ENCODE measurements at regions not wholly inside any gene's neighbourhood (a gene's known extent, or its start where the extent isn't known, plus 50 kb on each side); places are given as distances from the start of the nearest gene placed in this dataset.

DNA sequence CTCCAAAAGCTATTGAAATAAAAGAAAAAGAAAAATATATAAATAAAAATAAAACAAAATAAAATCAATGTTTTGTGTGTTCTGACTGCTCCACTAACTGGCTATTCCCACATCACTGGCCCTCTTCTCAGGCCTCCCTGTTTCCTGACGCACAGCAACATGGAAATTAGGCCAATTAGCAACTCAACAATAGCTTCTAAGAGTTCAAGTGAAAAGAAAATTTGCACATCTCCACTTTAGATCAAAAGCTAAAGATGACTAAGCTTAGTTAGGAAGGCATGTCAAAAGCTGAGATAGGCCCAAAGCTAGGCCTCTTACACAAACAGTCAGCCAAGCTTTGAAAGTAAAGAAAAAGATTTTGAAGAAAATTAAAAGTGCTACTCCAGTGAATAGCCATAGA, 200.8 kb downstream of the DUSP6 start:
- no peak for TF ChIP-seq EP300 (IDR thresholded peaks at IDR 0.05; ENCODE audit: borderline replicate concordance in 1 of 2, low read depth in 1 of 2, low read length in 1 of 2)
- TF ChIP-seq POLR2AphosphoS5 (IDR thresholded peaks at IDR 0.05; ENCODE audit: low read depth, low read length) = no peak
- TF ChIP-seq, protein P1, sequence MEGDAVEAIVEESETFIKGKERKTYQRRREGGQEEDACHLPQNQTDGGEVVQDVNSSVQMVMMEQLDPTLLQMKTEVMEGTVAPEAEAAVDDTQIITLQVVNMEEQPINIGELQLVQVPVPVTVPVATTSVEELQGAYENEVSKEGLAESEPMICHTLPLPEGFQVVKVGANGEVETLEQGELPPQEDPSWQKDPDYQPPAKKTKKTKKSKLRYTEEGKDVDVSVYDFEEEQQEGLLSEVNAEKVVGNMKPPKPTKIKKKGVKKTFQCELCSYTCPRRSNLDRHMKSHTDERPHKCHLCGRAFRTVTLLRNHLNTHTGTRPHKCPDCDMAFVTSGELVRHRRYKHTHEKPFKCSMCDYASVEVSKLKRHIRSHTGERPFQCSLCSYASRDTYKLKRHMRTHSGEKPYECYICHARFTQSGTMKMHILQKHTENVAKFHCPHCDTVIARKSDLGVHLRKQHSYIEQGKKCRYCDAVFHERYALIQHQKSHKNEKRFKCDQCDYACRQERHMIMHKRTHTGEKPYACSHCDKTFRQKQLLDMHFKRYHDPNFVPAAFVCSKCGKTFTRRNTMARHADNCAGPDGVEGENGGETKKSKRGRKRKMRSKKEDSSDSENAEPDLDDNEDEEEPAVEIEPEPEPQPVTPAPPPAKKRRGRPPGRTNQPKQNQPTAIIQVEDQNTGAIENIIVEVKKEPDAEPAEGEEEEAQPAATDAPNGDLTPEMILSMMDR (IDR thresholded peaks at IDR 0.05) = no peak
- TF ChIP-seq, protein P2, sequence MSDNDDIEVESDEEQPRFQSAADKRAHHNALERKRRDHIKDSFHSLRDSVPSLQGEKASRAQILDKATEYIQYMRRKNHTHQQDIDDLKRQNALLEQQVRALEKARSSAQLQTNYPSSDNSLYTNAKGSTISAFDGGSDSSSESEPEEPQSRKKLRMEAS (IDR thresholded peaks at IDR 0.05; ENCODE audit: low read depth) = no peak
- TF ChIP-seq, protein P3, sequence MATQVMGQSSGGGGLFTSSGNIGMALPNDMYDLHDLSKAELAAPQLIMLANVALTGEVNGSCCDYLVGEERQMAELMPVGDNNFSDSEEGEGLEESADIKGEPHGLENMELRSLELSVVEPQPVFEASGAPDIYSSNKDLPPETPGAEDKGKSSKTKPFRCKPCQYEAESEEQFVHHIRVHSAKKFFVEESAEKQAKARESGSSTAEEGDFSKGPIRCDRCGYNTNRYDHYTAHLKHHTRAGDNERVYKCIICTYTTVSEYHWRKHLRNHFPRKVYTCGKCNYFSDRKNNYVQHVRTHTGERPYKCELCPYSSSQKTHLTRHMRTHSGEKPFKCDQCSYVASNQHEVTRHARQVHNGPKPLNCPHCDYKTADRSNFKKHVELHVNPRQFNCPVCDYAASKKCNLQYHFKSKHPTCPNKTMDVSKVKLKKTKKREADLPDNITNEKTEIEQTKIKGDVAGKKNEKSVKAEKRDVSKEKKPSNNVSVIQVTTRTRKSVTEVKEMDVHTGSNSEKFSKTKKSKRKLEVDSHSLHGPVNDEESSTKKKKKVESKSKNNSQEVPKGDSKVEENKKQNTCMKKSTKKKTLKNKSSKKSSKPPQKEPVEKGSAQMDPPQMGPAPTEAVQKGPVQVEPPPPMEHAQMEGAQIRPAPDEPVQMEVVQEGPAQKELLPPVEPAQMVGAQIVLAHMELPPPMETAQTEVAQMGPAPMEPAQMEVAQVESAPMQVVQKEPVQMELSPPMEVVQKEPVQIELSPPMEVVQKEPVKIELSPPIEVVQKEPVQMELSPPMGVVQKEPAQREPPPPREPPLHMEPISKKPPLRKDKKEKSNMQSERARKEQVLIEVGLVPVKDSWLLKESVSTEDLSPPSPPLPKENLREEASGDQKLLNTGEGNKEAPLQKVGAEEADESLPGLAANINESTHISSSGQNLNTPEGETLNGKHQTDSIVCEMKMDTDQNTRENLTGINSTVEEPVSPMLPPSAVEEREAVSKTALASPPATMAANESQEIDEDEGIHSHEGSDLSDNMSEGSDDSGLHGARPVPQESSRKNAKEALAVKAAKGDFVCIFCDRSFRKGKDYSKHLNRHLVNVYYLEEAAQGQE (IDR thresholded peaks at IDR 0.05; ENCODE audit: low read depth, low read length) = no peak
- TF ChIP-seq, protein P4, sequence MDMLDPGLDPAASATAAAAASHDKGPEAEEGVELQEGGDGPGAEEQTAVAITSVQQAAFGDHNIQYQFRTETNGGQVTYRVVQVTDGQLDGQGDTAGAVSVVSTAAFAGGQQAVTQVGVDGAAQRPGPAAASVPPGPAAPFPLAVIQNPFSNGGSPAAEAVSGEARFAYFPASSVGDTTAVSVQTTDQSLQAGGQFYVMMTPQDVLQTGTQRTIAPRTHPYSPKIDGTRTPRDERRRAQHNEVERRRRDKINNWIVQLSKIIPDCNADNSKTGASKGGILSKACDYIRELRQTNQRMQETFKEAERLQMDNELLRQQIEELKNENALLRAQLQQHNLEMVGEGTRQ (IDR thresholded peaks at IDR 0.05; ENCODE audit: borderline replicate concordance, low read depth, low read length) = no peak
- no peak for TF ChIP-seq RCOR1 (IDR thresholded peaks at IDR 0.05; ENCODE audit: low read length)
- TF ChIP-seq SMC3 (IDR thresholded peaks at IDR 0.05; ENCODE audit: low read depth, low read length) = no peak
- TF ChIP-seq FOSL2 (IDR thresholded peaks at IDR 0.05; ENCODE audit: borderline replicate concordance, low read depth) = no peak
- no peak for TF ChIP-seq YY1 (IDR thresholded peaks at IDR 0.05; ENCODE audit: low read depth)
